C4-2B (cell line): ENCODE measurements at regions not wholly inside any gene's neighbourhood (a gene's known extent, or its start where the extent isn't known, plus 50 kb on each side); places are given as distances from the start of the nearest gene placed in this dataset.

ENCODE experiments used
- H3K27ac ChIP-seq: fragments of 450-650 bp; 2 replicates; pipeline ENCODE4 v1.5.1; 2017
- ZFX ChIP-seq: fragments of 450-650 bp; IDR thresholded peaks from 2 replicates; pipeline ENCODE4 v1.6.1; 2017
- TF ChIP-seq, protein P1 (sequence below): fragments of 450-650 bp; conservative IDR thresholded peaks from 2 replicates; pipeline ENCODE4 v1.5.1; 2017; ENCODE audit warnings: mild to moderate bottlenecking

DNA sequence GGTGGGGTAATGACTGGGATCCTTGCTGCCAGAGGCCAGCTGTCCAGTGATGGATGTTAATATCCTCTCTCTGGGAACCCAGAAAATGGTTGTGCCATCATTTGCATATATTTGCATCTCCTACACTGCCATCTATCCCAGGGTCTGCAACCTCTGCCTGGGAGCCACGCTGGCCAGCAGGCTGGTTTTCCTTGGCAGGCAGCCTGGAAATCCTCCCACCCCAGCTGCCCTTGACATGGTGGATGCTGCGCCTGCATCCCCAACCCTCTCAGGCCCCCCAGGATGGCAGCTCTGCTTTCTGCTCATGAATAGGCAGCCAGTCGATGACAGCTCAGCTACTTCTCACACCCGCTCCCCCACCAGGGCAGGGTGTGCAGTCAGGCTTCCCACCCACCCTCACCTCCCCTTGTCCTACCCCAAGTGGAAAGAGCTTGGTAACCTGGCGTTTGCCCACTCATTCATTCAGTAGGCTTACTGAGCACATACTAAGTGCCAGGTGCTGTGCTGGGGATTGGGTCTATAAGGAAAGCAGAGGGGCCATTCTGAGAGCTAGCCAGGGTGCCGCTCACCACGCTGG, 202.5 kb downstream of the TRIM29 start:
- H3K27ac ChIP-seq = no peak overlapping the region
- TF ChIP-seq ZFX = no peak
- TF ChIP-seq, protein P1, sequence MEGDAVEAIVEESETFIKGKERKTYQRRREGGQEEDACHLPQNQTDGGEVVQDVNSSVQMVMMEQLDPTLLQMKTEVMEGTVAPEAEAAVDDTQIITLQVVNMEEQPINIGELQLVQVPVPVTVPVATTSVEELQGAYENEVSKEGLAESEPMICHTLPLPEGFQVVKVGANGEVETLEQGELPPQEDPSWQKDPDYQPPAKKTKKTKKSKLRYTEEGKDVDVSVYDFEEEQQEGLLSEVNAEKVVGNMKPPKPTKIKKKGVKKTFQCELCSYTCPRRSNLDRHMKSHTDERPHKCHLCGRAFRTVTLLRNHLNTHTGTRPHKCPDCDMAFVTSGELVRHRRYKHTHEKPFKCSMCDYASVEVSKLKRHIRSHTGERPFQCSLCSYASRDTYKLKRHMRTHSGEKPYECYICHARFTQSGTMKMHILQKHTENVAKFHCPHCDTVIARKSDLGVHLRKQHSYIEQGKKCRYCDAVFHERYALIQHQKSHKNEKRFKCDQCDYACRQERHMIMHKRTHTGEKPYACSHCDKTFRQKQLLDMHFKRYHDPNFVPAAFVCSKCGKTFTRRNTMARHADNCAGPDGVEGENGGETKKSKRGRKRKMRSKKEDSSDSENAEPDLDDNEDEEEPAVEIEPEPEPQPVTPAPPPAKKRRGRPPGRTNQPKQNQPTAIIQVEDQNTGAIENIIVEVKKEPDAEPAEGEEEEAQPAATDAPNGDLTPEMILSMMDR = no peak

DNA sequence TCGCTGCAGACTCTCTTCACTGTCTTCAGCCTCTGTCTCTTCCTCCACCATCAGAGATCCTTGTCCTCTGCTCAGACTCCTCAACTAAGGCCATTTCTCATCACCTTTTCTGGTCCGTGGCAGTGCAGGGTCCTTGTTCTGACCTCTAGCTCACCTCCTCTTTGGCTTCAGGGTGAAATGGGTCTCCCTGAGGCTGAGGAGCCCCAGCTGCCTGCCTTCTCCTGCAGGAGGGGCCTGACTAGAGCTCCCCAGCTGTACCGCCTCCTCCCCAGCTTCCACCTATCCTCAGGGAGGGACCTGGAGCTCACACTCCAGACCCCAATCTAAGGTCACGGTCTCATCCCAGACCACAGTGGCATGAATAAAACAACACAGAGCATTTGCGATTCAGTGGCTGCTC, 203.0 kb downstream of the TRIM29 start:
- no peak overlapping the region for H3K27ac ChIP-seq
- no peak for TF ChIP-seq ZFX

DNA sequence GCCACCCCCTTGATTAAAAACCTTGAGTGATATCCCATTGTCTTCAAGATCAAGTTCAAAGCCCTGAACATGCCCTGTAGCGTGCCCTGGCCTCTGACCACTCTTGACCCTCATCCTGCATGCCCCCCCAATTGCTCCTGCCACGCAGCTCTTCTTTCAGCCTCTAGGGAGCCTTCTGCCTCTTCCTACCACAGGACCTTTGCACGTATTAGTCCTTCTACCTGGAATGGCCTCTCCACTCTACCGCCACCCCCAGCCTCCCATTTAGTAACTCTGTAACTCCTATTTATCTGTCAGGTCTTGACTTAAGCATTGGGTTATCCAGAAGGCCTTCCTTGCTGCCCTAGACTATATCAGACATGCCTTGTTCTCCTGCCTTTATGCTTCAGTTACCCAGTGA, 203.6 kb downstream of the TRIM29 start:
- TF ChIP-seq ZFX = no peak
- TF ChIP-seq, protein P1 = no peak
- no peak overlapping the region for H3K27ac ChIP-seq

DNA sequence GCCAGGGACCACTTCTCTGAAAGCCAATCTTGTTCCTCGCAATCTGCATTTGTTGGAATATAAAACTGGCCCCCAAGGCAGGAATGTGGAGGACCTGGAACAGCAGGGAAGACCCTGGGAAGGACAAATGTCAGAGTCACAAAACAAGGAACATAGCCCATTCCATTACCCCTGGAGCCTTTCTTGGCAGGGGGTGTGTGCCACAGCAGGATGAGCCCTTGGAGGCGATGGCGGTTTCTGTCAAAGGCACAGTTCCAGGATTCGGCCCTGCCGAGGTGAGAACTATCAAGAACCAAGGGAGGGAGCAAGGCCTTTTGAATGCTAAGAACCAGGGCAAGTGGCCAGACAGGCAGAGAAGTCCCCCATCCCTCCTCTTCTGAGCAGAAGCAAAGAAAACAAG, 204.3 kb downstream of the TRIM29 start:
- TF ChIP-seq ZFX = no peak
- TF ChIP-seq, protein P1 = no peak
- no peak overlapping the region for H3K27ac ChIP-seq

DNA sequence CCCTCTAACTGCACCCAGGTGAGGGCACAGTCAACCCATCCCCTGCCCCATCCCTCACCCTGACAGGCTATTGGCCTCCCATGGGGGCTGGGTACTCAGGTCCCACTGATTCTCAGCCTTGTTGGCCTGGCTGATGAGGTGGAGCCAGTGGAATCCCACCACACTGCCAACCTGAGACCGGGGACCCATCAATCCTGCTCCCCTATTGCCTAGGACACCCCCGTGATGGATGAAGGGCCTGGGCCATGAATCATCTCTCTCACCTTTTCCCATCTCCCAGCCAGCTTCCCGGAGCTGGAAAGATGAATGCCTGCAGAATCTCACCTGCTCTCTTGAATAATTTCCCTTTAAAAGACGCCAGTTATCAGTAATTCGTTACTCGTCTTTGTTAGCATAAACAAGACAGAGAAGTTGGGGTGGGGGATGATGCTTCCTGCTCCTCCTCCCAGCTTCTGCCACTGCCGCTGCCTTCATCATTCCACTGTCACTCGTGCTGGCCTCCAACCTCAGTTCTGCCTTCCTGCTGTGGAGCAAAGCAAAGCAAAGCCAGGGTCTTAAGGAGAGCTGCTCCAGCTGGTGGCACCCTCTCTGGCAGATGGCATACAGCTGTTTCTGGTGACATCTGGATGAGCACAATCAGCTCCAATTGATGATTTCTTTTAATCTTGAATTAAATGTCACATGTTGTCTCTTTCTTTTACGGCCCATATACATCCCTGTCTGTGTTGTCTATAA, 204.0 kb upstream of the NECTIN1 start:
- no peak for TF ChIP-seq ZFX
- TF ChIP-seq, protein P1 = no peak
- H3K27ac ChIP-seq = no peak overlapping the region

DNA sequence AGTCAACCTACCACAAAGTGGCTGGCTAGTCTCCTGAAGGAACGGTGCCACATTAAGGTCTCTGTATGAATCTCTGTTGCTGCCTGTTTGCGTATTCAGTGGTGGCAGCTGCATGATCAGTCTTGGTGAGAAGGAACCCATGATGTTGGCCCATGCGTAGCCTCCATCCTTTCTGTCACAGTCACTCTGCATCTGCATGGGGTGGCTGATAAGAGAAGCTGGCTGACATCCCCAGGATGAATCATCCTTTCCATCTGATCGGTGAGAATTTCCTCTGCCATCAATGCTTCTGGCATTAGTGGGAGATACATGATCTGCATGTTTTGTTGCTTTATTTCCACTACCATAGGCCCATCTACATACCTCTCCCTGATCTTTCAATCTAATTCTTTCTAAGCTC, 199.0 kb upstream of the NECTIN1 start:
- no peak overlapping the region for H3K27ac ChIP-seq
- TF ChIP-seq ZFX = no peak
- TF ChIP-seq, protein P1 = no peak

DNA sequence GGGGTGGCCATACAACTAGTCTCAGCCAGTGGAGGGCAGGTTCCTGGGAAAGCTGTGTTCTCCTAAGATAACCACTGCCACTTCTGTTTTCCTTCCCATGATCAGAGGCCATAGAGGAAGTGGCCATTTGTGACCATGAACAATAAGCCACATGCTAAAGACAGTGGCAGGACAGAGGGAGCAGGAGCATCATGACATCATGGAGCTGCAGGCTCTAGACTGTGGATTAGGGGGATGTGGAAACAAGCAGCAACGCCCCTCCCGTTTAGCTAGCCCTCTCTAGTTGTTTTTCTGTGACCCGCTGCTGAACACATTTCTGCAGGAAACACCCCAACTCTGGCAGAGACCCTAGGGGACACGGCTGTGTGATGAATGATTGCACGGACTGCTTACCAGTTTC, 195.0 kb upstream of the NECTIN1 start:
- TF ChIP-seq ZFX = no peak
- TF ChIP-seq, protein P1 = no peak
- H3K27ac ChIP-seq = no peak overlapping the region

DNA sequence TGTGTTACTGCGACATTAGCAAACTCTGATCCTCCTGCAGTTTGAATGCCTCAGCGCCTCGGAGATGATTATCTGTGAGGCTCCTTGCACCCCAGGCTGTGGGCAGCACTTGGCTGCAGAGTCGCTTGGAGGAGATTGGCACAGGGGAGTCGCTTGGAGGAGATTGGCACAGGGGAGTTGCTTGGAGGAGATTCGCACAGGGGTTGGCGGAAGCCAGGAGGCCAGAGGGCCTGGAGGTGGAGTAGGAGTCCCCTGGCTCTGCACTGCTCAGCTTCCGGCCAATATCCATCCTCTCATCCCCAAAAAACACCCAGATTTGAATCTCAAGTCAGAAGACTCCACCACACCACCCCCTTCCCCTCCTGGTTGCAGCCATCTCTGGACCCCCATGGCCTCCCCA, 192.6 kb upstream of the NECTIN1 start:
- H3K27ac ChIP-seq = no peak overlapping the region
- no peak for TF ChIP-seq ZFX
- TF ChIP-seq, protein P1 = no peak
